Uterus (tissue), 3 donors: ENCODE measurements at regions not wholly inside any gene's neighbourhood (a gene's known extent, or its start where the extent isn't known, plus 50 kb on each side); places are given as distances from the start of the nearest gene placed in this dataset.
A peak's percentile ranks its signal among the peaks of the same experiment; 100 is the strongest.
"Not testable (repeated sequence)": the region's sequence is repeated elsewhere in the genome, so short reads cannot be mapped to it uniquely, and the experiment has no call there.

ENCODE experiments used
- DNase-seq, 2 donors: peaks; one replicate each; pipeline ENCODE4 v3.0.0-alpha.2; 2019 to 2020
- H3K27ac ChIP-seq, 2 donors: fragments of 200-600 bp; sonication (generic); 1 replicate in 1 of 2; 2 replicates in 1 of 2; pipeline ENCODE4 v1.5.1; 2016 to 2018
- H3K27me3 ChIP-seq, 2 donors: fragments of 200-600 bp; sonication (generic); one replicate each; pipeline ENCODE4 v1.5.1; 2018 to 2019; ENCODE audit warnings: control low read depth in 1 of 2
- H3K36me3 ChIP-seq, 2 donors: fragments of 200-600 bp; sonication (generic); one replicate each; pipeline ENCODE4 v1.5.1; 2019; ENCODE audit warnings: control low read depth in 1 of 2
- H3K4me1 ChIP-seq, 2 donors: fragments of 200-600 bp; sonication (generic); one replicate each; pipeline ENCODE4 v1.5.1; 2018 to 2019; ENCODE audit warnings: control low read depth in 1 of 2
- H3K4me3 ChIP-seq, 2 donors: fragments of 200-600 bp; sonication (generic); 1 replicate in 1 of 2; 2 replicates in 1 of 2; pipeline ENCODE4 v1.5.1; 2018 to 2019; ENCODE audit warnings: mild to moderate bottlenecking in 1 of 2
- H3K9me3 ChIP-seq, 2 donors: fragments of 200-600 bp; sonication (generic); one replicate each; pipeline ENCODE4 v1.5.1; 2019; ENCODE audit warnings: control low read depth in 1 of 2
- CTCF ChIP-seq, 4 experiments: fragments of 200-600 bp in 2 of 4; fragments of 450-650 bp in 2 of 4; sonication (generic) in 2 of 4; IDR thresholded peaks; one replicate each; pipeline ENCODE4 v1.5.1; 2016 to 2019; ENCODE audit warnings: antibody characterized with exemption in 4 of 4, mild to moderate bottlenecking in 2 of 4, moderate library complexity in 1 of 4
- POLR2A ChIP-seq, 2 donors: fragments of 450-650 bp; IDR thresholded peaks; one replicate each; pipeline ENCODE4 v1.6.1; 2016; ENCODE audit warnings: antibody characterized with exemption in 2 of 2, mild to moderate bottlenecking in 1 of 2, moderate library complexity in 1 of 2
- intact Hi-C: fragments of 100-400 bp; cut with DNase I; formaldehyde crosslinking; loops from one replicate; pipeline ENCODE4 v1.15.1; 2023; ENCODE audit warnings: low total_unique reads
- donor health status: DM: yes; HTN: yes; CAD: no.

- Histone ChIP-seq H3K36me3 (no peaks in the 10 kb centered on the region), H3K27me3 (no peaks in the 10 kb centered on the region), H3K27ac (no peak overlapping the region), H3K9me3 (no peaks in the 10 kb centered on the region), H3K4me3 (no peak overlapping the region), H3K4me1 (no peaks in the 10 kb centered on the region)
- intact Hi-C loops = no loop called here
- no peak for TF ChIP-seq POLR2A (IDR thresholded peaks at IDR 0.05)
- TF ChIP-seq CTCF (IDR thresholded peaks at IDR 0.05) = no peak
- no peak for DNase-seq
Observed at GRCh38 chr11:119571311-119571710, 148.3 kb upstream of the THY1 start.

GRCh38 chr11:119567688-119568582 lies 145.0 kb upstream of the THY1 start:
- no peak overlapping the region for H3K4me3 ChIP-seq
- H3K9me3 ChIP-seq = no peaks in the 10 kb centered on the region
- no peaks in the 10 kb centered on the region for H3K27me3 ChIP-seq
- intact Hi-C loops = no loop called here
- H3K4me1 ChIP-seq = no peaks in the 10 kb centered on the region
- H3K27ac ChIP-seq = no peak overlapping the region
- H3K36me3 ChIP-seq = no peaks in the 10 kb centered on the region
- no peak for TF ChIP-seq POLR2A (IDR thresholded peaks at IDR 0.05)
- TF ChIP-seq CTCF (IDR thresholded peaks at IDR 0.05) = no peak
- peak in 1 of 2 donors; percentile 38 for DNase-seq

- Histone ChIP-seq H3K4me3 (no peak overlapping the region), H3K27ac (no peak overlapping the region), H3K4me1 (no peaks in the 10 kb centered on the region), H3K36me3 (no peaks in the 10 kb centered on the region), H3K9me3 (no peaks in the 10 kb centered on the region), H3K27me3 (no peaks in the 10 kb centered on the region)
- TF ChIP-seq POLR2A (IDR thresholded peaks at IDR 0.05) = no peak
- TF ChIP-seq CTCF (IDR thresholded peaks at IDR 0.05) = no peak
- intact Hi-C loops = no loop called here
- DNase-seq = no peak
Observed at GRCh38 chr11:119566319-119566718, 143.3 kb upstream of the THY1 start.

- intact Hi-C loops, DNase-seq, H3K27ac ChIP-seq, H3K4me3 ChIP-seq, H3K27me3 ChIP-seq, H3K9me3 ChIP-seq, H3K36me3 ChIP-seq, H3K4me1 ChIP-seq: not testable (repeated sequence)
Observed at GRCh38 chr11:119565693-119566092, 142.7 kb upstream of the THY1 start.

- no peaks in the 10 kb centered on the region for H3K36me3 ChIP-seq
- no peak overlapping the region for H3K27ac ChIP-seq
- no peaks in the 10 kb centered on the region for H3K27me3 ChIP-seq
- H3K4me3 ChIP-seq = no peak overlapping the region
- intact Hi-C loops = no loop called here
- no peak for DNase-seq
- TF ChIP-seq CTCF (IDR thresholded peaks at IDR 0.05) (no peak), POLR2A (IDR thresholded peaks at IDR 0.05) (no peak)
- peaks cover 0 to 5% of the 10 kb centered on the region in 2 donors for H3K4me1 ChIP-seq
- H3K9me3 ChIP-seq = no peaks in the 10 kb centered on the region
Observed at GRCh38 chr11:119560961-119561360, 138.0 kb upstream of the THY1 start.
